SK-N-MC (cell line): ENCODE measurements at regions not wholly inside any gene's neighbourhood (a gene's known extent, or its start where the extent isn't known, plus 50 kb on each side); places are given as distances from the start of the nearest gene placed in this dataset.

Source experiments
- EZH2 ChIP-seq: fragments of 200-600 bp; sonication (generic); IDR thresholded peaks from one replicate; pipeline ENCODE4 v1.6.1; 2017; ENCODE audit warnings: antibody characterized with exemption
- FOXP2 ChIP-seq: optimal IDR thresholded peaks from 2 replicates; pipeline ENCODE3; 2011; ENCODE audit warnings: mild to moderate bottlenecking, moderate library complexity; ENCODE audit not compliant: insufficient read depth; ENCODE audit errors: extremely low read length, control extremely low read depth
- POLR2AphosphoS5 ChIP-seq: IDR thresholded peaks from 2 replicates; pipeline ENCODE4 v1.6.1; 2012; ENCODE audit warnings: mild to moderate bottlenecking, low read depth, low read length, borderline replicate concordance

- TF ChIP-seq POLR2AphosphoS5 = no peak
- TF ChIP-seq EZH2 = no peak
- TF ChIP-seq FOXP2 = no peak
These were observed 74.7 kb upstream of the FZD8 start for GRCh38 chr10:35716776-35717175.
